WTC11 (cell line): ENCODE measurements at regions not wholly inside any gene's neighbourhood (a gene's known extent, or its start where the extent isn't known, plus 50 kb on each side); places are given as distances from the start of the nearest gene placed in this dataset.

ENCODE experiments used
- ATAC-seq: fragments of 200-7000 bp; cut with Tn5 transposase; 2 replicates; pipeline ENCODE4 v1.10.0; 2021; ENCODE audit warnings: mild to moderate bottlenecking, moderate library complexity
- CTCF ChIA-PET: fragments of 300-600 bp; sonication (Branson Sonifier 250); formaldehyde crosslinking; loops from one replicate; lab custom pipeline; 2021; ENCODE audit warnings: antibody characterized with exemption; lab: Charles Lee
- POLR2A ChIA-PET: fragments of 350-600 bp; sonication (Branson Sonifier 250); formaldehyde crosslinking; loops from one replicate; lab custom pipeline; 2021; ENCODE audit warnings: antibody characterized with exemption; lab: Charles Lee
- DNase-seq: peaks from one replicate; pipeline ENCODE4 v3.0.0; 2021; ENCODE audit warnings: low spot score
- H3K27ac Mint-ChIP-seq: 2 replicates; pipeline ENCODE4 v1.8.0; 2021; ENCODE audit warnings: mixed read lengths
- H3K27me3 Mint-ChIP-seq: 2 replicates; pipeline ENCODE4 v1.8.0; 2021; ENCODE audit warnings: low read depth, mild to moderate bottlenecking, moderate library complexity, mixed read lengths
- H3K36me3 Mint-ChIP-seq: 2 replicates; pipeline ENCODE4 v1.8.0; 2021; ENCODE audit warnings: mixed read lengths
- H3K4me1 Mint-ChIP-seq: 2 replicates; pipeline ENCODE4 v1.8.0; 2022; ENCODE audit warnings: mixed read lengths
- H3K4me3 Mint-ChIP-seq: 2 replicates; pipeline ENCODE4 v1.8.0; 2021; ENCODE audit warnings: mild to moderate bottlenecking, moderate library complexity, mixed read lengths
- H3K9me3 Mint-ChIP-seq: 2 replicates; pipeline ENCODE4 v1.8.0; 2021; ENCODE audit warnings: mixed read lengths
- ATF6 ChIP-seq: sonication (generic); formaldehyde crosslinking; IDR thresholded peaks from 2 replicates; pipeline ENCODE4 v1.8.1; 2023; ENCODE audit warnings: mild to moderate bottlenecking, missing genetic modification reagents
- CBFB ChIP-seq: sonication (generic); formaldehyde crosslinking; IDR thresholded peaks from 2 replicates; pipeline ENCODE4 v1.8.1; 2022; ENCODE audit warnings: mild to moderate bottlenecking, low read depth, missing genetic modification reagents
- EMX1 ChIP-seq: fragments of 250-450 bp; sonication (Bioruptor Pico); IDR thresholded peaks from 2 replicates; pipeline ENCODE4 v1.8.0; 2021; ENCODE audit warnings: mild to moderate bottlenecking
- ETV6 ChIP-seq: sonication (generic); formaldehyde crosslinking; IDR thresholded peaks from 2 replicates; pipeline ENCODE4 v1.8.1; 2022; ENCODE audit warnings: mild to moderate bottlenecking, missing genetic modification reagents
- FOXP4 ChIP-seq: sonication (generic); formaldehyde crosslinking; IDR thresholded peaks from 2 replicates; pipeline ENCODE4 v1.8.0; 2022; ENCODE audit warnings: mild to moderate bottlenecking, missing genetic modification reagents
- GABPB1 ChIP-seq: sonication (generic); formaldehyde crosslinking; IDR thresholded peaks from 2 replicates; pipeline ENCODE4 v1.8.1; 2023; ENCODE audit warnings: mild to moderate bottlenecking, missing genetic modification reagents
- GTF2I ChIP-seq: fragments of 250-450 bp; sonication (Bioruptor Pico); conservative IDR thresholded peaks from 2 replicates; pipeline ENCODE4 v1.4.0; 2021; ENCODE audit warnings: mild to moderate bottlenecking
- NFE2L1 ChIP-seq: sonication (generic); formaldehyde crosslinking; IDR thresholded peaks from 2 replicates; pipeline ENCODE4 v1.8.1; 2023; ENCODE audit warnings: missing genetic modification reagents
- NR1H2 ChIP-seq: sonication (generic); formaldehyde crosslinking; IDR thresholded peaks from 2 replicates; pipeline ENCODE4 v1.9.0; 2021; ENCODE audit warnings: mild to moderate bottlenecking, moderate library complexity, missing genetic modification reagents
- PRDM15 ChIP-seq: sonication (generic); formaldehyde crosslinking; IDR thresholded peaks from 2 replicates; pipeline ENCODE4 v1.8.0; 2022; ENCODE audit warnings: missing genetic modification reagents
- PREB ChIP-seq: sonication (generic); formaldehyde crosslinking; IDR thresholded peaks from 2 replicates; pipeline ENCODE4 v1.8.1; 2022; ENCODE audit warnings: mild to moderate bottlenecking, missing genetic modification reagents, moderate library complexity, borderline replicate concordance
- SP1 ChIP-seq: sonication (generic); formaldehyde crosslinking; conservative IDR thresholded peaks from 2 replicates; pipeline ENCODE4 v1.8.1; 2022; ENCODE audit warnings: missing genetic modification reagents
- ZBTB43 ChIP-seq: sonication (generic); formaldehyde crosslinking; IDR thresholded peaks from 2 replicates; pipeline ENCODE4 v1.8.1; 2023; ENCODE audit warnings: mild to moderate bottlenecking, missing genetic modification reagents
- ZNF512 ChIP-seq: sonication (generic); formaldehyde crosslinking; IDR thresholded peaks from 2 replicates; pipeline ENCODE4 v1.8.1; 2022; ENCODE audit warnings: missing genetic modification reagents, borderline replicate concordance
- TF ChIP-seq, protein P1 (sequence below): fragments of 250-450 bp; sonication (Bioruptor Pico); conservative IDR thresholded peaks from 2 replicates; pipeline ENCODE4 v1.9.0; 2021; ENCODE audit warnings: mild to moderate bottlenecking
- TF ChIP-seq, protein P2 (sequence below): sonication (generic); formaldehyde crosslinking; IDR thresholded peaks from 2 replicates; pipeline ENCODE4 v1.8.1; 2023; ENCODE audit warnings: mild to moderate bottlenecking, moderate library complexity, missing genetic modification reagents

GRCh38 chr6:27593200-27593818 lies 120.4 kb upstream of the ZNF184 start (continued):
- TF ChIP-seq ZNF512 (CRISPR knock-in tag): no peak
- no peak for TF ChIP-seq CBFB (CRISPR knock-in tag)
- no peak for TF ChIP-seq PRDM15 (CRISPR knock-in tag)

- Mint-ChIP-seq H3K27me3 (peaks cover 17% of the 10 kb centered on the region), H3K4me3 (no peak overlapping the region), H3K27ac (no peak overlapping the region), H3K4me1 (peaks cover 7% of the 10 kb centered on the region; the same call in 1 of the 2 replicates), H3K36me3 (no peaks in the 10 kb centered on the region), H3K9me3 (no peaks in the 10 kb centered on the region)
- TF ChIP-seq EMX1 (CRISPR knock-in tag): 0 out of 2 replicates have a peak, but pooled peaks have one; percentile 9
- TF ChIP-seq PREB (CRISPR knock-in tag): peak; percentile 71; the same call in 1 of the 2 replicates
- TF ChIP-seq ZBTB43 (CRISPR knock-in tag): 0 out of 2 replicates have a peak, but pooled peaks have one; percentile 25
- no peak for TF ChIP-seq FOXP4
- TF ChIP-seq ATF6 (CRISPR knock-in tag): no peak
- TF ChIP-seq, protein P1, sequence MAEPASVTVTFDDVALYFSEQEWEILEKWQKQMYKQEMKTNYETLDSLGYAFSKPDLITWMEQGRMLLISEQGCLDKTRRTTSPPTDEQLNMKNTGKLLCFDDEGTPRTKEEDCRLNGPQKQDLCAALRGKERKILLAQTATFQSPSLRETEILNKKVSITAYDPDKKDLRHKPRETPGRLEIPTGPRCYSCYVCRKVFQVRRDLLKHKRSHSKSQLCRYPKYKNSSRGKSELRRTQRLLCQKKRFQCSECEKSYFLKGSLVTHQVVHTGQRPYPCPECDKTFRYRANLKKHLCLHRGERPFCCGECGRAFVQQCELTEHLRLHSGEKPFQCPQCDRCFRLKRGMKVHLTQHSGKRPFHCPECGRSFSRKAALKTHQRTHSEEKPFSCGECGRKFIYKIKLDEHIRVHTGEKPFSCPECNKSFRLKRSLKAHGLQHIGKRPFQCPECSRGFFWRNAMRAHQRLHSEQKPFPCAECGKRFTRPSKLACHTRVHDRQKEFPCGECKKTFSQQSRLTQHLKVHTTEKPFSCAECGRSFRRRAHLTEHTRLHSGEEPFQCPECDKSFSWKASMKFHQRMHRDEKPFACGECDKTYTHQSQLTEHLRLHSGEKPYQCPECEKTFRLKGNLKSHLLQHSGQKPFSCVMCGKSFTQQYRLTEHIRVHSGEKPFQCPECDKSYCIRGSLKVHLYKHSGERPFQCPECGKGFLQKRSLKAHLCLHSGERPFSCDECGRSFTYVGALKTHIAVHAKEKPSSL (CRISPR knock-in tag): 0 out of 2 replicates have a peak, but pooled peaks have one; percentile 34
- TF ChIP-seq GABPB1 (CRISPR knock-in tag): peak; percentile 68; the same call in 1 of the 2 replicates
- peak; percentile 44; the same call in 1 of the 2 replicates for TF ChIP-seq SP1 (CRISPR knock-in tag)
- no peak for TF ChIP-seq NR1H2 (CRISPR knock-in tag)
- TF ChIP-seq, protein P2, sequence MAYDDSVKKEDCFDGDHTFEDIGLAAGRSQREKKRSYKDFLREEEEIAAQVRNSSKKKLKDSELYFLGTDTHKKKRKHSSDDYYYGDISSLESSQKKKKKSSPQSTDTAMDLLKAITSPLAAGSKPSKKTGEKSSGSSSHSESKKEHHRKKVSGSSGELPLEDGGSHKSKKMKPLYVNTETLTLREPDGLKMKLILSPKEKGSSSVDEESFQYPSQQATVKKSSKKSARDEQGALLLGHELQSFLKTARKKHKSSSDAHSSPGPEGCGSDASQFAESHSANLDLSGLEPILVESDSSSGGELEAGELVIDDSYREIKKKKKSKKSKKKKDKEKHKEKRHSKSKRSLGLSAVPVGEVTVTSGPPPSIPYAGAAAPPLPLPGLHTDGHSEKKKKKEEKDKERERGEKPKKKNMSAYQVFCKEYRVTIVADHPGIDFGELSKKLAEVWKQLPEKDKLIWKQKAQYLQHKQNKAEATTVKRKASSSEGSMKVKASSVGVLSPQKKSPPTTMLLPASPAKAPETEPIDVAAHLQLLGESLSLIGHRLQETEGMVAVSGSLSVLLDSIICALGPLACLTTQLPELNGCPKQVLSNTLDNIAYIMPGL: peak; percentile 85
- peak; percentile 93 for TF ChIP-seq ETV6
- no peak for TF ChIP-seq NFE2L1 (CRISPR knock-in tag)
- no peak for TF ChIP-seq GTF2I
- POLR2A ChIA-PET: no interaction called here
- DNase-seq (peak; percentile 76), ATAC-seq (peak; percentile 96)
- CTCF ChIA-PET: interaction anchor here (0.7 to 2.0 kb wide), 5 partner anchors 10 to 341 kb away, joined by 3 to 11 read pairs (median 5); no protein-coding TSS in a partner anchor
Measured at GRCh38 chr6:27592481-27593199, 119.7 kb upstream of the ZNF184 start.
